Activated T-cell treated with anti-CD3 and anti-CD28 coated beads, Interleukin-2, amount 50 U/mL, for 48 hours (primary cell): ENCODE measurements at regions not wholly inside any gene's neighbourhood (a gene's known extent, or its start where the extent isn't known, plus 50 kb on each side); places are given as distances from the start of the nearest gene placed in this dataset.
"Not testable (repeated sequence)": the region's sequence is repeated elsewhere in the genome, so short reads cannot be mapped to it uniquely, and the experiment has no call there.

Experiments used
- DNase-seq, 2 experiments: peaks; one replicate each; pipeline ENCODE4 v3.0.0-alpha.2; 2020

- DNase-seq, result no peak
Measured at GRCh38 chr4:29066861-29067260, 1653.3 kb upstream of the PCDH7 start.

DNA sequence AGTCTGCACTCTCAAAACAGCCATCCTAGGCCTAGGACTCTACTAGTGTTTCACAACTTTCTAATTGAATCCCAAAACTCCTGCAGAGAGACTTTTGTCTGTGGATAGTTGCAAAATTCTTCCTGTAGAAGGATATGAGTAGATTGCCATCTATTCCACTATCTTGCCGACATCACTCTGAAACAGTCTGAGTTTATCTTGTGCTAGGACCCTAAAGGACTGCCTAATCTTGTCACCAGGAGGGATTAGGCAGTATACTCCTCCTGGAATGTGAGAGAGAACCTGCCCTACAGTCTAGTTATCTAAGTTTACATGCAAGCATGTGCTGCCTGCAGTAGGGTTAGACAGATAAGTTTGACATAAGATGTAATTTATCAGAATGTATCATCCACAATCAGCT is 1646.6 kb upstream of the PCDH7 start:
- DNase-seq, result no peak

GRCh38 chr4:29075366-29075765 is 1644.8 kb upstream of the PCDH7 start:
- DNase-seq, result no peak

GRCh38 chr4:29079260-29079659 is 1640.9 kb upstream of the PCDH7 start:
- DNase-seq, result no peak

DNA sequence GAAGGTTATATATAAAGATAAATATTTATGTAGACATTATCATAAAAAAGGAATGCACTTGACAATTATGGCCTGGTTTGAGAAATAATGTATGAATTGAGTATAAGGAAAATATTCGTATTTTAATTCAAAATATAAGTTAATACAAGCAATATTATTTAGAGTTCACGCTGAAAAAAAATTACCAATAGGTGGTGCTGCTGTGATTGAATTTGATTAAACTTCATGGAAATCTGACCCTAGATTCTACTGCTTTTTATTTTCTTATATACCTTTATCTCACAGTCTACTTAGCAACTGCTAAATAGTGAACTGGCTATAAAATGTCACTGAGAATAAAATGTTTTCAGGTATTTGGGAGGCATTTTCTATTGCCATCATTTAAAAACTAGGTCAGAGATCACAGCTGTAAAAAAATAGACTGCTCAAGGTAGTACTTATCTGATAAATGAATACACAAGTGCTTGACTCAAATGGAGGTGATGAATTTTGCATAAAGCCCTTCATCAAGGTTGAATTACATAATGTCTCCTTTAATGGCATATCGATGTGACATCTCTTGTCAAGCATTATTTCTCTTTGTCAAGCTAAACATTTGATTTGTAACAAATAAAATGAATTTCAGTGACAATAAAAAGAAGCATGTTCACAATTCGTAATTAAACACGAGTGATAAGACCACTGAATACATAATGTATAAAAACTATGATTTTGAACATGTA is 1638.8 kb upstream of the PCDH7 start:
- DNase-seq, result no peak

GRCh38 chr4:29082684-29083083 is 1637.5 kb upstream of the PCDH7 start:
- no peak for DNase-seq

DNA sequence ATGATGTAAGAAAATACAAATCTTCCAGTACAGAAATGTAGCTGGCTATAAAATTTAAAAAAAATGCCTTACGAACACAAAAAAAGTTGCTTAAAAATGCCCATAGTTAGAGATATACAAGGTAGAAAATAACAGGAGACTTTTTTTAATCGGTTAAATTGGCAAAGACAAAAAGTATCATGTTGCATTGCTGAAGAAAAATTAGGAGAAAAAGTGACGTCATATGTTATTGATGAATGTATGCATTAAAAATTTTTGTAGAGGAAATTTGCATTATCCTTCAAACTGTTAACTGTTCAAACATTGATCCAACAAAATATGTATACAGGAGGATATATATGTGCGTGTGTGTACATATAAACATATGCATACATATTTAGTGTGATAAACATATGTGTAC is 1634.4 kb upstream of the PCDH7 start:
- DNase-seq, result no peak

DNA sequence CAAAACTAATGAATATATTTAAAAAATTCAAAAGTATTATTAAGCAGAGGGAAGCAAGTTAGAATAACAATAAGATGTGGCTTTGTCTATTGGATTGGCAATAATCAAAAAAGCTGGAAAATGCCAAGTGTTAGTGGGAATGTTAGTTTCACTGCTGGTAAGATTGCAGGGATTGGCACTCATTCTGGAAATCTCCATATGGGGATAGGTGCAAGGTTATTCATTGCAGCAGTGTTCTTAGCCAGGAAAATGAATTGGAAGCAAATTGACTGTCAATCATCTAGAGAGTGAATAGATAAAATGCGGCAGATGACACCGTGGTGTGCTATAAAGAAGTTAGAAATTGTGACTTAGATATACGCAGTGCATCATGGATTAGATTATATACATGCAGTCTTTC is 1615.5 kb upstream of the PCDH7 start:
- no peak for DNase-seq

- no peak for DNase-seq
Measured at GRCh38 chr4:29113960-29114359, 1606.2 kb upstream of the PCDH7 start.

DNA sequence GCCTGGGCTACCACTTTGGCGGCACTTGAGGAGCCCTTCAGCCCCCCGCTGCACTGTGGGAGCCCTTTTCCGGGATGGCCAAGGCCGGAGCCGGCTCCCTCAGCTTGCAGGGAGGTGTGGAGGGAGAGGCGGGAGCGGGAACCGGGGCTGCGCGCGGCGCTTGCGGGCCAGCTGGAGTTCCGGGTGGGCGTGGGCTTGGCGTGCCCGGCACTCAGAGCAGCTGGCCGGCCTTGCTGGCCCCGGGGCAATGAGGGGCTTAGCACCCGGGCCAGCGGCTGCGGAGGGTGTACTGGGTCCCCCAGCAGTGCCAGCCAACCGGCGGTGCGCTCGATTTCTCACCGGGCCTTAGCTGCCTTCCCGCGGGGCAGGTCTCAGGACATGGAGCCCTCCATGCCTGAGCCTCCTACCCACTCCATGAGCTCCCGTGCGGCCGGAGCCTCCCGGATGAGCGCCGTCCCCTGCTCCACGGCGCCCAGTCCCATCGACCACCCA is 1602.9 kb upstream of the PCDH7 start:
- not testable (repeated sequence) for DNase-seq

DNA sequence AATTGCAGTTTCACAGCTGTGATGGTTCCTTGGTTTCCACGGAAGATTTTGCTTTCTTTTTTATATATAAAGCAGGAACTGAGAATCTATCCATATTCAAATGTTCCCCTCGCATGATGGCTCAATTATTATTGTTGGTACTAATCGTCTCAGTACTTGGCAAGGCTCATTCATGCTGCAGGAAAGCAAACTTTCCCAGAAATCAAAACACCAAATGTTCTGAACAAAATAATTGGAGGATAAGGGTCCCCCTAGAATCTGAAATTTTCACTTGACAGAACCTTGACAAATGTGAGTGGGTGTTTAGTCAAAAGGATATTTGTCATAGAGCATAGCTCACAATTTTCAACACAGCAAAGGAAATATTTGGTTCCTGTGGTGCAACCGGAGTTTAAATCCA is 1598.6 kb upstream of the PCDH7 start:
- no peak for DNase-seq

DNA sequence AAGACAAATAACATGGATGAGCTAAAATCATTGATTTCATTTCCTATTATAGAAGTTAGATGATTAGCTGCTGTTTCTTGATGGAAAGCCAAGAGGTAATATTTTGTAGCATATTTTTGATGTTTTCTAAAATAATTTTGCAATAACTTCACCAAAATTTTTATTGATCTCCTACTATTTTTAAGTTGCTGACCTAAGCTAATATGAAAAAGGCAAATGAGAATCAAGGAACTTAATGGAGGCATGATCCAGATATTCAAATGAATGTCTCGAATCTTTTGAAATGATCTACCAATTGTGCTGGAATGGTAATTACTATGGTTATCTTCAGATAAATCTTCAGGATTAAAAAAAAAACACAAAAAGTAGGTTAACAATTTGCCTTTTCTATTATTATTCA is 1591.4 kb upstream of the PCDH7 start:
- DNase-seq, result no peak

DNA sequence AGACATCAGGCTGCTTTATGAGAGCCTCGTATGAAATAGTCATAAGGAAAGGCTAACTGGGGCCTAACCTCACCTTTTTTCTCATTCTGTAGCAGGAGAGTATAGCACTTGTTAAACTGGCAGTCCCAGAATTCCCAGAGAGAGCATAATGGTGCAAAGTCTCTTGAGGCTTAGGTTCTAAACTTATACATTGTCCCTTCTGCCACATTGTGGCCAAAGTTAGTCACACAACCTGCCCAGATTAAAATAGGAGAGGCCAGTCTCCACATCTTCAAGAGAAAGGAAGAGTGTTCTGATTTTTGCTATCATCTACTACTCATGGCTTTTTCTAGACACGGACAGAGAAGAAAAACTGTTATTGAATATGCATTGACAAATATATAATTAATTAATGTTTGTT is 1588.9 kb upstream of the PCDH7 start:
- DNase-seq, result no peak

GRCh38 chr4:29142708-29143107 is 1577.5 kb upstream of the PCDH7 start:
- DNase-seq, result no peak

- DNase-seq, result no peak
Measured at GRCh38 chr4:29151584-29151983, 1568.6 kb upstream of the PCDH7 start.

DNA sequence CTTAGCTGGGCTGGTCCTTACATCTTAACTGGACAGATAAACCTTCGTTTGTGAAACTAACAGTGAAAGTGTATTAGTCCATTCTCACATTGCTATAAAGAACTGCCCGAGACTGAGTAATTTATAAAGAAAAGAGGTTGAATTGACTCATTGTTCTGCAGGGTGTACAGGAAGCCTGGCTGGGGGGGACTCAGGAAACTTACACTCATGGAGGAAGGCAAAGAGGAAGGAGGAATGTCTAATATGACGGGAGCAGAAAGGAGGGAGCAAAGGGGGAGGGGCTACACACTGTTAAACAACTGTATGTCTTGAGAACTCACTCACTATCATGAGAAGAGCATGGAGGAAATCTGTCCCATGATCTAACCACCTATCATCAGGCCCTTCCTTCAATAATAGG is 1566.5 kb upstream of the PCDH7 start:
- DNase-seq, result no peak

- no peak for DNase-seq
Measured at GRCh38 chr4:29175291-29175690, 1544.9 kb upstream of the PCDH7 start.

DNA sequence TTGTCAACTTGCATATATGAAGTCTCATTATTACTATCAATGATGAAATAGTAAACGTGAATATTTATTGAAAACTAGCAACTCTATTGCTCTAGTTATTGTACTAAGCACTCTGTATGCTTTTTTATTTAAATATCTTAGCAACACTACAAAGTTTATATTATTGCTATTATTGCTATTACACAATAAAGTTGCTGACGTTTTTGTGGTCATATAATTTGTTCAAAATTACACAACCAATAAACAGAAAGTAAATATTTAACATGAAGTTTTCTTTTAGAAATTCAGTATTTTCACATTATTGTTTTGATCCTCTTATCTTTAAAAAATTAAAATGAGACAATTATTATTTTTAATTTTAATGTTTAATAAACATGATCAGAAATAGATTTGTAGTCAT is 1521.1 kb upstream of the PCDH7 start:
- no peak for DNase-seq

DNA sequence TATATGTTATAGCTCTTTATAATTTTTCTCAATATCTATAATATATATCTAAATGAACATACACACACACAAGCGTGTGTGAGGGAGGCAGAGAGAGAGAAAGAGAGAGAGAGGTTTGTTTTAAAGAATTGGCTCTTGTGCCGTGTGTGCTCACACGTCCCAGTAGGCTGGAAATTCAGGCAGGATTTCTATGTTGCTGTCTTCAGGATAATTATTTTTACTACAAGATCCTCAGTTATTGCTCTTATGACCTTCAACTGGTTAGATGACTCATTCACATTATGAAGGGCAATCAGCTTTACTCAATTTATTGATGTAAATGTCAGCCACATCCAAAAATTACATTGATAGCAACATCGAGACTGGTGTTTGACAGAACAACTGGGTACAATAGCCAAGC is 1520.7 kb upstream of the PCDH7 start:
- DNase-seq, result no peak

DNA sequence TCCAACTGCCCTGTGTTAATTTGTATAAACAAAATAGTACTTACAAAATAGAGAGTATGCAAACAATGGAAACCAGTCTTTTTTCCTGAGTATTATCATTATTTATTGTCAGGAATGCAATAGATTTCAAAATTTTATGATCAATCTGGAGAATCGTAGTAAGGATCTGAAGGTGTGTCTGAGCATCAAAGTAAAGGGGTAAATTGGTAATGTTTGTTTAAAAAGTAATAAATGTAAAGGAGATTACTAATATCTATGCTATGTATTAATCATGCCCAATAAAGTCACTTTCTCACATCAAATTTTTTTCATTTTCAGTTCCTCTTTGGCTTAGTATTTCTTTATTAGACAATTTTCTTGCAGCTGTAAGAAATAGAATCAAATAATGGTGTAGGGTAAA is 1507.1 kb upstream of the PCDH7 start:
- no peak for DNase-seq

- no peak for DNase-seq
Measured at GRCh38 chr4:29220761-29221160, 1499.4 kb upstream of the PCDH7 start.

- no peak for DNase-seq
Measured at GRCh38 chr4:29224911-29225310, 1495.3 kb upstream of the PCDH7 start.

DNA sequence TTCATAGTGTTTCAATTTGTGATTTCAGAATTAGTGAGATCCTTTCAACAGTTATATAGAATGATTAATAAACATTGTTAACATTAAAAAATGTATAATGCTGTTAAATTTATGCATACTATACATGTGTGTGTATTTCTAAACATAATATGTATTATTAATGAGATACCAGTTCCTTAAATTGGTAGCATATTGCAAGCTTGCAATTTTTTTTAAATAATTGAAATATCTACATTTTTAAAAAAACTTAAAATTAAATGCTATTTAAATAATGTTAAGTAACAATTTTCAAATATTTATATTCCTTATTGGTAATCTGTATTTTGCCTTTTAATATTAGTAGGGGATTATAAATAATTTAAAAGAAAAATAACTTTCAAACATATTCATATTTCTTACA is 1479.5 kb upstream of the PCDH7 start:
- no peak for DNase-seq

GRCh38 chr4:29243054-29243453 is 1477.1 kb upstream of the PCDH7 start:
- no peak for DNase-seq

- no peak for DNase-seq
Measured at GRCh38 chr4:29243851-29244250, 1476.3 kb upstream of the PCDH7 start.
